Esophagus squamous epithelium (tissue), 5 donors: ENCODE measurements at regions not wholly inside any gene's neighbourhood (a gene's known extent, or its start where the extent isn't known, plus 50 kb on each side); places are given as distances from the start of the nearest gene placed in this dataset.

ENCODE experiments used
- DNase-seq: peaks from one replicate; lab custom pipeline; 2025; lab: John Stamatoyannopoulos, UW
- H3K27ac ChIP-seq, 4 donors: fragments of 200-600 bp; sonication (generic); one replicate each; pipeline ENCODE4 v1.5.1; 2016 to 2019; ENCODE audit warnings: mild to moderate bottlenecking in 1 of 4
- H3K27me3 ChIP-seq, 4 donors: fragments of 200-600 bp; sonication (generic); 1 replicate in 3 of 4; 2 replicates in 1 of 4; pipeline versions ENCODE4 v1.5.1 to v1.6.0; 2017 to 2021; ENCODE audit warnings: antibody characterized with exemption in 1 of 4
- H3K36me3 ChIP-seq, 3 donors: fragments of 200-600 bp; sonication (generic); one replicate each; pipeline ENCODE4 v1.5.1; 2016 to 2019
- H3K4me1 ChIP-seq, 3 donors: fragments of 200-600 bp; sonication (generic); one replicate each; pipeline ENCODE4 v1.5.1; 2017 to 2019
- H3K4me3 ChIP-seq, 4 donors: fragments of 200-600 bp; sonication (generic); 1 replicate in 3 of 4; 2 replicates in 1 of 4; pipeline ENCODE4 v1.5.1; 2016 to 2019; ENCODE audit warnings: mild to moderate bottlenecking in 2 of 4, moderate library complexity in 1 of 4
- H3K9me3 ChIP-seq, 3 donors: fragments of 200-600 bp; sonication (generic); one replicate each; pipeline ENCODE4 v1.5.1; 2016 to 2019
- CTCF ChIP-seq, 6 experiments: fragments of 450-650 bp in 4 of 6; fragments of 200-600 bp in 2 of 6; sonication (generic) in 2 of 6; IDR thresholded peaks; one replicate each; pipeline ENCODE4 v1.5.1; 2016 to 2019; ENCODE audit warnings: antibody characterized with exemption in 6 of 6, mild to moderate bottlenecking in 4 of 6, moderate library complexity in 4 of 6
- POLR2A ChIP-seq, 4 donors: fragments of 450-650 bp; IDR thresholded peaks; one replicate each; pipeline ENCODE4 v1.6.1; 2017; ENCODE audit warnings: antibody characterized with exemption in 4 of 4, mild to moderate bottlenecking in 4 of 4, moderate library complexity in 3 of 4
- WGBS, 2 donors: methylation state at CpG; one replicate each; pipeline ENCODE4 v1.1.5; 2018; 5-methylcytosine and 5-hydroxymethylcytosine counted together
- intact Hi-C: fragments of 100-400 bp; cut with DNase I; formaldehyde crosslinking; loops from one replicate; pipeline ENCODE4 v1.15.0; 2022
- donor health status: DM: yes; HTN: yes; CAD: no.

GRCh38 chr22:22995166-22995565, 75.2 kb upstream of the GNAZ start:
- Histone ChIP-seq H3K4me1 (no peaks in the 10 kb centered on the region), H3K36me3 (no peaks in the 10 kb centered on the region), H3K9me3 (peaks cover 0 to 18% (median 15%) of the 10 kb centered on the region in 3 donors), H3K27ac (no peak overlapping the region), H3K4me3 (no peak overlapping the region), H3K27me3 (peaks cover 0 to 17% (median 0%) of the 10 kb centered on the region in 4 donors)
- intact Hi-C loops = no loop called here
- TF ChIP-seq POLR2A (IDR thresholded peaks at IDR 0.05) (no peak), CTCF (IDR thresholded peaks at IDR 0.05) (no peak)
- WGBS, 2 donors = 23 to 30% methylated on average over 3 of the region's 3 CpGs
- DNase-seq = no peak

- Histone ChIP-seq H3K9me3 (peaks cover 0 to 18% (median 15%) of the 10 kb centered on the region in 3 donors), H3K27me3 (peaks cover 0 to 14% (median 0%) of the 10 kb centered on the region in 4 donors), H3K27ac (no peak overlapping the region), H3K4me1 (no peaks in the 10 kb centered on the region), H3K4me3 (no peak overlapping the region), H3K36me3 (no peaks in the 10 kb centered on the region)
- intact Hi-C loops = no loop called here
- TF ChIP-seq CTCF (IDR thresholded peaks at IDR 0.05) = no peak
- TF ChIP-seq POLR2A (IDR thresholded peaks at IDR 0.05) = no peak
- no peak for DNase-seq
- WGBS, 2 donors = 85 to 92% methylated on average over 2 of the region's 2 CpGs
These were observed 73.6 kb upstream of the GNAZ start for GRCh38 chr22:22996511-22997261.

GRCh38 chr22:22997262-22997898, 72.9 kb upstream of the GNAZ start:
- H3K9me3 ChIP-seq = peaks cover 0 to 18% (median 15%) of the 10 kb centered on the region in 3 donors
- H3K27me3 ChIP-seq = peaks cover 0 to 14% (median 0%) of the 10 kb centered on the region in 4 donors
- DNase-seq = no peak
- H3K4me1 ChIP-seq = no peaks in the 10 kb centered on the region
- no peaks in the 10 kb centered on the region for H3K36me3 ChIP-seq
- TF ChIP-seq POLR2A (IDR thresholded peaks at IDR 0.05) = no peak
- H3K27ac ChIP-seq = no peak overlapping the region
- intact Hi-C loops = no loop called here
- no peak overlapping the region for H3K4me3 ChIP-seq

- Histone ChIP-seq H3K9me3 (peaks cover 0 to 18% (median 15%) of the 10 kb centered on the region in 3 donors), H3K36me3 (no peaks in the 10 kb centered on the region), H3K27me3 (peaks cover 0 to 16% (median 0%) of the 10 kb centered on the region in 4 donors), H3K4me1 (no peaks in the 10 kb centered on the region), H3K27ac (no peak overlapping the region), H3K4me3 (no peak overlapping the region)
- TF ChIP-seq POLR2A (IDR thresholded peaks at IDR 0.05) (no peak), CTCF (IDR thresholded peaks at IDR 0.05) (no peak)
- intact Hi-C loops = no loop called here
- DNase-seq = no peak
These were observed 72.3 kb upstream of the GNAZ start for GRCh38 chr22:22997988-22998387.

GRCh38 chr22:22999523-22999922, 70.8 kb upstream of the GNAZ start:
- intact Hi-C loops = no loop called here
- H3K4me1 ChIP-seq = no peaks in the 10 kb centered on the region
- H3K27me3 ChIP-seq = peaks cover 0 to 21% (median 0%) of the 10 kb centered on the region in 4 donors
- no peak overlapping the region for H3K4me3 ChIP-seq
- no peak for DNase-seq
- H3K27ac ChIP-seq = no peak overlapping the region
- WGBS, 2 donors = 48 to 63% methylated on average over 2 of the region's 2 CpGs
- H3K36me3 ChIP-seq = no peaks in the 10 kb centered on the region
- peaks cover 0 to 18% (median 15%) of the 10 kb centered on the region in 3 donors for H3K9me3 ChIP-seq
- TF ChIP-seq POLR2A (IDR thresholded peaks at IDR 0.05) = no peak
- TF ChIP-seq CTCF (IDR thresholded peaks at IDR 0.05) = no peak
